ENCODE measurements at regions not wholly inside any gene's neighbourhood (a gene's known extent, or its start where the extent isn't known, plus 50 kb on each side); places are given as distances from the start of the nearest gene placed in this dataset.

GRCh38 chr19:46922465-46922864, 61.7 kb downstream of the ARHGAP35 start:
- TF ChIP-seq CTCF (optimal IDR thresholded peaks at IDR 0.05 in 1 of 3, IDR thresholded peaks at IDR 0.05 in 1 of 3, conservative IDR thresholded peaks at IDR 0.05 in 1 of 3; ENCODE audit: extremely low read depth in 1 of 3, insufficient read depth in 2 of 3, low read length in 3 of 3) (no peak), EZH2 (IDR thresholded peaks at IDR 0.05; ENCODE audit: low read length) (no peak)

Measured in keratinocyte (primary cell).